Activated CD8-positive, alpha-beta memory T cell treated with anti-CD3 and anti-CD28 coated beads for 4 hours (primary cell): ENCODE measurements at regions not wholly inside any gene's neighbourhood (a gene's known extent, or its start where the extent isn't known, plus 50 kb on each side); places are given as distances from the start of the nearest gene placed in this dataset.

Experiments
- DNase-seq, 2 donors: peaks; one replicate each; pipeline ENCODE4 v3.0.0-alpha.2; 2020; ENCODE audit warnings: low read depth in 2 of 2

DNA sequence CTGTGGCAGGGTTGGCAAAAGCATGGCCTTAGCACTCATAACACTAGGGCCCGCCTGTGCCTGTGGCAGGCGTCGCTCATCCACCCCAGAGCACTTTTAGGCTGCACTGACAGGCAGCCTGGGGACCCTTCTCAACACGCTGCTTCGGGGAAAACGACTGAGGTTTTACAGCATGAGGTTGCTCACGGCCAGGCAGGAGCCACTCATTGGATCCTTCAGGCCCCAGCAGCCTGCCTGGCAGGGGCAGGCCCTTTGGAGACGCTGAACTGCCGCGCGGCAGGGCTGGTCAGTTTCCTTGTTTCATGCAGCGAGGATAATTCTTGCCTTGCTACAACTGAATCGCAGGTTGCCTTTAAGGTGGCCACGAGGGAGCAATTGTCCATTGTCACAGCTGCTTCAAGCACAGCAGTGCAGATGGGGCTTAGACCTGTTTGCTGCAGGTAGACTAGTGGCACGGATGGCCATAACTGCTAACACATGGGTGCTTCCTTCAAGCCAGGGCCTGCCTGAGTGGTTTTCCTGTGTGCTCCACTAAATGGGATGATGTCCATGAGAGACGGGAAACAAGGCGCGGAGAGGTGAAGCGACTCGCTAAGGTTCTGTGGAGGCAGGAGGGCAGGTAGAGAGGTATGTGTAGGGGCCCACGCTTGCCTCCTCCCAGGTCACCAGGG, 49.9 kb upstream of the HS6ST1 start:
- no peak for DNase-seq

DNA sequence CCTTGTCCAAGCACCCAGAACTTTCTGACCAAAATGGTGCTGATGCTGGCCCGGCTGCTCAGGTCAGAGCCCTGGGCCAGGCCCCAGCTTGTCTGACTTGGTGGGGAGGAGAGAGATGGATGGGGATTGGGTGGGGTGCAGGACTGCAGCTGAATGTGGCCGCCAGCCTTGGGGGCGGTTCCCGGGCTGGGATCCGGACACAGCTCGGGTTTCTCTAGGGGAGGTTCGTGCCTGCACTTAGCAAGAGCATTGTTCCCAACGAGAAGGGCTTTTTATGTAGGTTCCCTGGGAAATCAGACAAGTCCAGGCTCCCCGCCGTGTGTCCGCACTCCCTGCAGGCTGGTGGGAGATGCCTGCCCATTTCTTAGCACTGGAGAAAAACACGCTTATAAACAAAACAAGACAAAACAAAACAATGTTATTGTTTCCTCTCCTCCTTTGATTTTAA, 50.5 kb upstream of the HS6ST1 start:
- no peak for DNase-seq

DNA sequence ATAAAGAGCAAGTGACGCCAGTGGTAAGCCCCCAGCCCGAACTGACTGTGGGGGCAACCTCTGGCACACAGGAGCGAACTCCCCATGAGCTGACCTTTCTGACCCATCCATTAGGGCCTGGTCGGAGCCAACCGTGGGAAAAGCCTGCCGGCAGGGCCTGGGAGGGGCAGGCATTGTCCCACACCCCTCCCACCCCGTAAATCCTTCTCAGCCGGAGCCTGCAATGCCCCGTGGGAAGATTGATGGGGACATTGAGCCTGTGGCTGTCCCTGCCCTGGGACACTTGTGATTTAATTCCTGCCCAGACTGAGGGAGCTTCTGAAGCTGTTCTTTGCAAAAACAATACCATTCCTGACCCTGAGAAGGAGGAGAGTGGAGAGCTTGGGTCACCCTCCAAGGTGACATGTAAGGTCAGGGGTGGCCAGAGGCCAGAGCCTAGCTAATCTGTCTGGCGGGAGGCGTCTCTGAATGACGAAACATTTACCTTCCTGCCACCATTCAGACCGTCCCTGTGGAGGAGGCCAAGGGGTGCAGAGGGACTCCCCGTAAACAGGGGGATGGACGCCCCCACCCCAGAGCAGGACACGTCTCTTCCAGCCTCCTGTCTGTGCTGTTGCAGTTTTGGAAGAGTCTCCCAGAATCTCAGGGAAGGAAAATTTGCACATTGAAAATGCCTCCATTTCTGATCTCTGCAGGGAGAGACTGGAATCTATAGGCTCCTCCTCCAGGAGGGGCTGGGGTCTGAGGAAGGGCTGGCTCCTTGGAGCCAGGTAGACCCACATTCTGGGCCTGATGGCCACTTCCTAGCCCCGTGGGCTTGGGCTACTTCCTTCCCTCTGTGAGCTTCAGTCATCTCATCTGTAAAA, 51.2 kb upstream of the HS6ST1 start:
- no peak for DNase-seq

DNA sequence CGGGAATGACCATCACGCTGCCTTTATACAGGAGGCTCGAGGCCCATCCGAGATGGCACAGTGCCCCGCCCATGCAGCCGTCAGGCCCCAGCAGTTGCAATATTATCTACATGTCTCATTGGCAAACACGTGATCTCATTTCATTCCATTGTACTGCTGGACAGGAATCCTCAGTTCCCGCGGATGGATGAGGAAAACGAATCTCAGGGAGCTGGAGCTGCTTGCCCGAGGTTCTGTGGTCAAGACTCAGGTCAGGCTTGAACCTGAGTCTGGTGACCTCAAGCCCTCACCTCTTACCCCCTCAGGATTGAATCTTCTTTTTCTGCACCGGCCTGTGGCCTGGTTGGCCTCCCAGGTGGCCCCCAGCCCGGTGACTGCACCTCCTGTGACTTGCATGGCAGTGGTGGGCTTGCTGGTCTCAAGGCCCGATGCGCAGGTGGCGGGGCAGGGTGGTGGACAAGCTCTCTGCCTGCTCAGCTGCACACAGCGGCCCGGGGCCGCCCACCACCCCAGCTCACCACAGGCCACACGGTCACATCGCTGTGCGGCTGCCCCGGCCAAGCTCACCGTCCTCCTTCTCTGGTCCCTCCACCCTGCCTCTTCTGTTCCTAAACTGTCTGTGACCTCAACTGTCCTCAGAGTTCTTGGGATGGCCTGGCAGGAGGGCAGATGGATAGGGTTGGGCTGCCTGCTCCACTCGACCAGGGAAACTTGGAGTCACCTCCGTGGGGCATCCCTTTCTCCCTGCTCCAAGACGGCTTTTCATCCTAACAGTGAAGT, 52.0 kb upstream of the HS6ST1 start:
- no peak for DNase-seq

DNA sequence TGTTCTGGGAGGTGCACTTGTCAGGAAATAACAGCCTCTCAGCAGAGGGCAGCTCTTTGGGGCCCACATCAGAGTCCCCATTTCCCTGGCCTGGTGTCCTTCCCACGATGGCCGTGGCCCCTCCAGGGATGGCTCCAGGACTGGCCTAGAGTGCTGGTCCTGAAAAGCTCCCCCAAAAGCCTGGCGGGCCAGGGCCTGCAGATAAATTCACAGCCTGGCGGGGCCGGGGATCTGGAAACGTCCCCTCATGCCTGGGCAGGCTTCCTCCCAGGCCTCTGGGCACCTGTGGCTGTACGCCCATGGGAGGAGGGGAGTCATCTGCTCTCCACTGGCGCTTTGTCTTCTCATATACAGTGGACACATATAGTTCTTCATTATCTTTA, 52.6 kb upstream of the HS6ST1 start:
- DNase-seq = no peak

DNA sequence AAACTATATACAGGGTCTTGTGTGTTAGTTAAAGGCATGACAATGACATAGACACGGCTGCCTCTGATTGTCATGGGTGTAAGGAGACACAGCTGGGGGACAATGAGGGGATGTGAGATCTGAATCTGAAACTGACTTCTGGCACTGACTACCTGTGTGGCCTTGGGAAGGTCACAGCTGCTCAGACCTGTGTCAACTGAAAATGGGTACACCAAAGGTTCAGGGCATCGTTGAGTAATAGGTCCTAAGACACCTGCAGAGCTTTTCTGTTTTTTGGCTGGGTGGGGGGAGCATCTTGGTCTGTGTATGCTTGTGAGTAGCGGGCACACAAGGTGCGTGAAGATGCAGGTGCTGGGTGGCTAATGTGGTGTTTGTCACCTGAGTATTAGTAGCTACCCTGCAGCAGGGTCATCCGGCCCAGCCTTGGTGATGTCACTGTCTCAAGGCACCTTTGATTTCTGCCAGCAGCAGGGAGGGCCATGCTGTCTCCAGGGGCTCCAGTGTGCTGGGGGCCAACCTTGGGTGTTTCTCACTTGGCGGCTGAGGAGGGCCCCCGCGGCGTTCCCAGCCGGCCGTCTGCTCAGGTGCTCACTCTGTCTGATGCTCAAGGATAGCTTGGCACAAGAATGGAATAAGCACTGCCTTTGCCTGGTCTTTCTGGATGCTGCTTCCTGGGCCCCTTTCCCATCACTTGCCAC, 53.1 kb upstream of the HS6ST1 start:
- no peak for DNase-seq

DNA sequence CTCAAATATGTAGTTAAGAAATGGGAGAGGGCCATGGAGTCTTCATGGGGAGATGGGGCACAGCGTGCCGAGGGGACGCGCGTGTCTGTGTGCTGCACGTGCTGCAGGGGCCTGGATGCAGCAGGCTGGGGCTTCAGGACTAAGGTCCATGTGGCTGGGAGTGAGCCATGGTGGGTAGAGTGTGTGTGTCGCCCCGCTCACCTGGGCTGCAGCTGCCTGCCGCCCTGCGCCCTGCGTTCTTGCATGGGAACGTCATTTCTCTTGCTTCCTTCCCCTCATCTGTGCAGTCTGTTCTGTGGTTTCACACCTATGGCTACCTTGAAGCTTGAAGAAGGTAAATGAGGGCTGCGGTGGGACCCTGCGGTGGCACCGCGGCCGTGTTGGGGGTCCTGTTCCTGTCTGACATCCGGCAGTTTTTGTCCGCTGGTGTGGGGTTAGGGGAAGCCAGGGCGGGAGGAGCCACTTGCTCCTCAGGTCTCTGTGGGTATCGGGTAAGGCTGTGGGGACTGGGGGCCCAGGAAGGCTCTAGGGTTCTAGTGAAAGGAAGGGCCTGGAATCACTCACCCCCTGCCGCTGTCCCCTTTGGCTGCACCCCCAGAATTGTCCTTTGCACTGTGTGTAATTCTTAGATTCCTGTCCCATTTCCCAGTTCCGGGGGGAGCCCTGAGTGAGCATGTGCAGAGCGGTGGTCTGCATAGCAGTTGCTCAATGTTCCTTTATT, 54.1 kb upstream of the HS6ST1 start:
- DNase-seq = no peak

DNA sequence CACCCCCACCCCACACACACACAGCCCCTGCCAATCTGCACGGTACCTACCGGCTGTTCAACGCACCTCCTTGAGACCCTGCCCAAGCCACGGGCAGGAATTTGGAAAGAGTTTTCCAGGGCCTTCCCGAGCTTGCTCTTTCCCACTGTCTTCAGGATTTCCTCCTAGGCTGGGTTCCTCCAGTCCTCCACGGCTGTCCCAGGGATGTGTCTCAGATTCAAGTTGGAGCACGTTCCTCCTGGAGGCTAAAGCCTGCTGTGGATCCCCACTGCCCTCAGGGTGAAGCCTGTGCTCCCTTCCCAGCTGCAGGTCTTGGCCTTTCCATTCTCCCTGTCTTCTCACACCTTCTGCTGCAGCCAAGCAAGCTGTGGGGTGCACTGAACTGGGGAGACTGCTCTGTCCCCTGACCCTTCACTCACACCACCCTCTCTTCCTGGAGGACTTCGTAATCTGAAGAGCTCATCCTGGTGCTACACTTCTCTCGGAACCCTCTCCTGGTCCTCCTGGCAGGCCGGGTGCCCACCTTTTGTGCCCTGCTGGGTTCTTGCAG, 54.9 kb upstream of the HS6ST1 start:
- DNase-seq = no peak

DNA sequence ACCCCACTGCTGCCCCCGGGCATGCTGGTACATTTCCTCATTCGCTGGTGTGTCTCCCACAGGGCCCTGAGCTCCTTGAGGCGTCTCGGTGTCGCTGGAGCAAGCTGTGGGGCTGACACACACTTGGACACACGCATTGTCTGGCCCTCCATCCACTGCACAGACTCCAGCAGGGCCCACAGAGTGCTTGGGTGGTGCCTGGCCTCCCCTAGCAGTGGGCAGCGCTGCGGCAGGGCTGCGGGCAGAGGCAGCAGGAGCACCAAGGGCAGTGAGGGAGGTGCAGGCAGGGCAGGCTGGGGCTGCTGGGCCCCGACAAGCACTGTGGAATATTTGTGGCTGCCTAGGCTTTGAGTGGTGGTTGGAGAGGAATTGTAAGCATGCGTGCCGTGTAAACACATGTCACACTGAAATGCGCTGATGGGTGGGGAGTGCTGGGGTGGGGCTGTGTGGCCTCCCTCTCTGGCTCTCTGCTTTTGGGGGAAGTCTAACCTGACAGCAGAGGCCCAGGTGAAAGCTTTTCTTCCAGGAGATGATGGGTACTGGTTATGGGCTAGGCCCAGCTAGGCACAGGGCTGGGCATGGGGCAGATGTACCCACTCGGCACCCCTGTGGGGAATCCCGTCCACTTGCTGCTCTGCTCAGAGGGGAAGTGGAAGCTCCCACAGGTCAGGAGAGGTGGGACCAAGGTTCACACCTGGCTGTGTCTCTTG, 55.5 kb upstream of the HS6ST1 start:
- no peak for DNase-seq

DNA sequence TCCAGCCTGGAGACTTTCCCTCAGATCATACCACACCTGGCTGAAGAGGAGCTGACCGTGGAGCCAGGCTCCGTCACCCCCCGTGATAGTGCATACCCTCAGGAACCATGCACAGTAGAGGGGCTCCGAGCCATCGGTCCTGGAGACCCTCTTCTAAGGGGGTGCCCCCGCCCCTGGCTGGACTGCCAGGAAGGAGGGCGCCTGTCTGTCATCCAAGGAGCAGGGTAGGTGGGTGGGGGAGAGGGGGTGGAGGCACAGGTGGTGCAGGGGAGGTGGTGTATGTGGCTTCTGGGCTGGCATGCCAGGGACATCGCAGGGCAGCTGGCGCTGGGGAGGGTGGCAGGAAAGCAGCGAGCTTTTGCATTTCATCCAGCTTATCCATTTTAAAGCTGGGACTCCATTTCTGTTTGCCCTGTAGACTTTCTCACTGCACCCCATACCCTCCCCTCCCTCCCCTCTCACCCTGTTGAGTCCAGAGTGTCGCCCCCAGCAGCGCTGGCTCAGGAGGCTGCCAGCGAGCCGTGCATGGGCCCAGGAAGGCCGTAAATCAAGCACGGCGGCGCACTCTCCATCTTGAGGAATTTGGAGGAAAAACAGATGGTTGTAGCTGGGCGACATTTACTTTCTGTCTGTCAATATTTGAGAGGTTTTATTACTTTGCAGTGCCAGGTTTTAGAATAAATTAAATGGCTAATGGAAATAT, 56.2 kb upstream of the HS6ST1 start:
- DNase-seq = no peak

DNA sequence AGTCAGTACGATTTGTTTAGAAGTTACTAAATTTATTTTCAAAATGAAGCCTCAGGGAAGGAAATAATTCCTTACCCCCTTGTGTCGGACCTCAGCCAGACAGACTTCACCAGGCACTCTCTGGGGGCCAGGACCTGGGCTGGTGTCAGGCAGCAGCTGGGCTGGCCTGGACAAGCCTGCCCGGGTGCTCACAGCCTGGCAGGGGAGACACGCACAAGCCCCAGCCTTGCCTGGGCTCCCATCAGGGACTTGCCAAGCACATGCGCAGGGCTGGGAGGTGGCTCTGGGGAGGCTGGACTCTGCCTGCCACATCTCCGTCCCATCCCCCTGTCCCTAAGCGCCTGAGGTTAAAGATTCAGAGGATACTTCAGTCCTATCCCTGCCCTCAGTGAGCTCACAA, 56.8 kb upstream of the HS6ST1 start:
- no peak for DNase-seq

DNA sequence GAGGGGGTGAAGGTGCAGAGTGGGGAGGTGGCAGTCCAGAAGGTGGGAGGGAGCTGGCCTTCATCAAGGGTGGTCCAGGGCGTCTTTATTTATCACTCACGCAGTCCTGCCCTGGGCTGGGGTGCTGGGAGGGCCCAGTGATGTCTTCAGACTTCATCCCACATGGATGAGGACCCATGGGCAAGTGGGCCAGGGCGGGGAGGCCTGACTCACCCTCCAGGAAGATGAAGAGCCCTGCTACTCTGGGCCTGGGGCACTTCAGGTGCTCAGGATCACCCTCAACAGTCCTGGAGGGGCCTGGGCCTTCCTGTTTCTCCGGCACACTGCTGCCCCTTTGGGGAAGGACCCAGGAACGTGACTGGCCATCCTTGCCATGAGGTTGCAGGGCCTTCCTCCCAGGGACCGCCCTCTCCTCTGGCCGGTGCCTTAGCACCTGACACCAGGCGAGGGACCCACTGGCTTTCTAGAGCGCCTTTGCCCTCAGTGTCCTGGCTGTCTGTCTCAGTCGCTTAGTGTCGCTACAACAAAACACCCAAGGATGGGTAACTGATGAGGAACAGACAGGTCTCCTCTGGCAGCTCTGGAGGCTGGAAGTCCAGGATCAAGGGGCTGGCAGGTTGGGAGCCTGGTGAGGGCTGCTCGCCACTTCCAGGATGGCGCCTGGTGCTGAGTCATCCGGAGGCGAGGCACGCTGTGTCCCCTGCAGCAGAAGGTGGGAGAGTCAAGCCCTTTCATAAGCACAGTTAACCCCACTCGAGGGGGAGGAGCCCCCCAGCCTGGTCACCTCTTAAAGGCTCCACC, 57.8 kb upstream of the HS6ST1 start:
- no peak for DNase-seq

DNA sequence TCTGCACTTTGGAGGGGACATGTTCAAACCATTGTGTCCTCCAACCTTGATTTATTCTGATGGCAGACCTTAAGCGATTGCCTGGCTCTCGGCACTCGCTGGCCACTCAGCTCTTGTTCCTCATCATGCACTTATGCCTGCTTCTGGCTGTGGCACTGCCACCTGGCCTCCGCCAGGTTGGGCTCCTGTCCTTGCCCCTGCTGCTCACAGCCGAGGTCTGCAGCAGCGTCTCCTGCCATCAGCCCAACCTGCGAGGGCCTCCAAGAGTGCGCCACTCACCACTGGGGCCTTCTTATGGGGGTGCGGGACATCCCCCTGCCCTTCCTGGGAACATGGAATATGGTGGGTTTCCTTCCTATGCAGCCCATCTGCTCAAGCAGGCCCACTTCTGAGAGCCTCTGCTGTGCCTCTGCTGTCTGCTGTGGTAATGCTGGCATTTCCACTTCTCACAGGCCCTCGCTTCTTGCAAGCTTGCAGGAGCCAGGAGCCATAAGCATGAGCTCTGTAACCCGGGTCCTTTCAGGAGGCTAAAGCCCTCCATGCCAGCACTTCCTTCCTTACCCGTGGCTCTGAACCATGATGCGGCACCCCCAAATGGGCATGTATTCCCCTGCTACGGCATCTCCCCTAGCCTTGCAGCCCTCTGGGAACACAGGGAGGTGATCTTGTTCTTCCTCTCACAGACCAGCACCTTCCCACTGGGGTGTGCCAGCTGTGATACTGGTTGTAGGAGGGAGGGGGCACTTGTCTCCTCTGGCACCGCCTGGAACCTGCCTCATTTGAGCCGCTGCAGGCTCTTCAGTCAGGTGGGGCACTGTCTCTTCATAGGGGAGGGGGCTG, 58.6 kb upstream of the HS6ST1 start:
- DNase-seq = no peak

DNA sequence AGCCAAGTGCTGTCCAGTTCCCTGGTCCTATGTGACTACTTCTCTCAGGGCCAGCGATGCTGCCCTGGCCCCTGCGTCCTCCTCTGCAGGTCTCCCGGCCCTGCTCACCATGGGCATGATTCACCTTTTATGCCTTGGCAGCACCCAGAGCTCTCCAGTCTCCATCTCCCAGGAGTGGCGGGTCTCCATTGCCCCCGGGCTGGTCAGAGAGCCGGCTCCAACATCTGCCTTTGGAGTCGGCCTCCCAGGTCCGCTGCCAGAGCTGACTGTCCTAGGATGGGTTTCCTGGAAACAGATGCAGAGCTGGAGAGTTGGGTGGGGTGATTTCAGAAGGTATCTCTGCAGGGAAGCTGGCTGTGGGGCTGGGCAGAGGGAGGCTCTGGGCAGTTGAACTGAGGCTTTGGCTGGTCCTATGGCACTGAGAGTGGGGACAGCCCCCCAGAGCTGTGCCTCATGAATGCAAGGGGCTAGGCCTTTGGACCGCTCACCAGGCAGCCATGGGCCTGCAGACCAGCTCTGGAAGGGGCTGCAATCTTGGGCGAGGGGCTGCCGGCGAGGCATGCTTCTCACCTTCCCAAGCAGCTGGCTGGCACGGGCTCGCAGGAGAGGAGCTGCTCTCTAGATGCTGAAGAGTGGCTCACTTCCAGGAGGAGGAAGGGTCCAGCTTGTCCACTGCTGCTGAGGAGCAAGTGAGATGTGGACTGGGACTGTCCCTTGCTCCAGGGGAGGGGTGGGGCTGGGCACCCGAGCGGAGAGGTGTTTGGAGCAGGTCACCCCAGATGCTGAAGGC, 59.8 kb upstream of the HS6ST1 start:
- DNase-seq = no peak

DNA sequence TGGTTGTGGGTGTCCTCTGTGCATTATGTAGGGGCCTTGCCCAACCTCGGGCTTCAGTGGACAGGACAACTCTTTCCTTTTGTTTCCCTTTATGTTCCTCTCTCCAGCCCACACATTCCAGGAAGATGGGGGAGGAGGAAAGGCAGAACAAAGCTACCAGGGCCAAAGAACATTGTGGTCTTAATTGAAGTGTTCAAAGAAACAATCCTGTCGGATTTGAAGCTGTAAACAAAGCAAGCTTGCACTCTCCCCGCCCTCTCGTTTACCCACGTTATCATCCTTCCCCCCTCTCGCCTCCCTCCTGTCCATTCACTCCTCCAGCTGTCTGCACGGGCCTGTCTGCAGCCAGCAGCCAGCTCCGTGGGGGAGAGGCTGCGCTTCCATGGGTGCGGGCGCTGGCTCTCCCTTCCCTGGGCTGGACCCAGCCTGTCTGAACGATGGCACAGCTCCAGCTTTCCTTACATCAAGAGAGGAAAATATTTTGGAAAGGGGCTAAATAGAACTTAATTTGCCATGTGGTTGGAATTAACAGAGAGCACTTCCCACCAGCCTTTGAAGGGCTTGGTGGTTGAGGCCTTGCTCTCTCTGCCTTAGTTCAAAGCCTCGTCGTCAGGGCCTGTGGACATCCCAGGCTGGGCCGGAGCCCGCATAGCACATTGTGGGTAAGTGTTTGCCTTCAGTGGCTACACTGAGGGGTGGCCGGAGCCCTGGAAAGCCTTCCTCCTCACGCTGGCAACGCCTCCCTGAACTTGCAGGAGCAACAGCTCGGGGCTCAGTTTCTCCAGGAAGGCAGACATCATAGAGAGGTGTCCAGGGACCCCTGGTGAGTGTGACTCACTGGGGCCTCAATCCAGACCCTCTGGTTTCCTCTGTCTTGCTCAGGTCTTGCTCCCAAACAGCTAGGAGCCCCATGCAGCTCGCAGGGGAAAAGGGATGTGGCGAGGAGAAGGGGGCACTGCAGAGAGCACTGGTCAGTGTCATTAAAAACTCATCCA, 60.6 kb upstream of the HS6ST1 start:
- DNase-seq = no peak
